Uterus (tissue), 2 donors: ENCODE measurements at regions not wholly inside any gene's neighbourhood (a gene's known extent, or its start where the extent isn't known, plus 50 kb on each side); places are given as distances from the start of the nearest gene placed in this dataset.

Experiments used
- CTCF ChIP-seq, 4 experiments: fragments of 200-600 bp in 2 of 4; fragments of 450-650 bp in 2 of 4; sonication (generic) in 2 of 4; IDR thresholded peaks; one replicate each; pipeline ENCODE4 v1.5.1; 2016 to 2019; ENCODE audit warnings: antibody characterized with exemption in 4 of 4, mild to moderate bottlenecking in 2 of 4, moderate library complexity in 1 of 4
- POLR2A ChIP-seq, 2 donors: fragments of 450-650 bp; IDR thresholded peaks; one replicate each; pipeline ENCODE4 v1.6.1; 2016; ENCODE audit warnings: antibody characterized with exemption in 2 of 2, mild to moderate bottlenecking in 1 of 2, moderate library complexity in 1 of 2

GRCh38 chr2:106705877-106706276 lies 180.1 kb downstream of the ST6GAL2 start:
- TF ChIP-seq CTCF (IDR thresholded peaks at IDR 0.05) (no peak), POLR2A (IDR thresholded peaks at IDR 0.05) (no peak)
